GM13976 (cell line): ENCODE measurements at regions not wholly inside any gene's neighbourhood (a gene's known extent, or its start where the extent isn't known, plus 50 kb on each side); places are given as distances from the start of the nearest gene placed in this dataset.

Experiments used
- DNase-seq: peaks from one replicate; pipeline ENCODE4 v3.0.0; 2012; ENCODE audit warnings: low spot score
- CTCF ChIP-seq: IDR thresholded peaks from 2 replicates; pipeline ENCODE4 v1.5.1; 2012; ENCODE audit warnings: borderline replicate concordance, mild to moderate bottlenecking; ENCODE audit not compliant: insufficient read depth; ENCODE audit errors: extremely low read depth, missing control alignments, control extremely low read depth
- in situ Hi-C: fragments of 300-500 bp; cut with MboI; formaldehyde crosslinking; loops from one replicate; pipeline ENCODE4 v1.12.0; 2022; ENCODE audit warnings: low sequenced_read_pairs, mixed read lengths, inconsistent platforms; ENCODE audit not compliant: unreplicated experiment

DNA sequence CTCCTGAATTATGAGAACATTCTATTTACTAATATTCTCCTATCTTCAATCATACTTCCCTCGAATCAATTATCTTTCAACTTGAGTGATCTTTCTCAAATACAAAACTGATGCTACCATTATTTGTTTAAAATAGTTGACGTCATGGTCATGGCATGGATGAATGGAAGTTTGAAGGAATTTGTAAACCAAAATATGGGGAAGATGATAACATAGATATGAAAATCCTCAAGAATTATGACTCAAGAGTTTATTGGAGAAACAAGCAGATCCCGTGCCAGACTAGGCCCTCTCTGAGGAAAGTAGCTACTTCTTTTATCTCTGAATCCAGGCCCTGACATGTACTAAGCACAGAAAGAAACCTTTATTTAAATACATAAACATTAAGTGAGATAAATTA is 270.4 kb upstream of the MC4R start:
- no peak for TF ChIP-seq CTCF
- in situ Hi-C loops = no loop called here
- DNase-seq = no peak

GRCh38 chr18:60646725-60647124 is 274.1 kb upstream of the MC4R start:
- in situ Hi-C loops = no loop called here

DNA sequence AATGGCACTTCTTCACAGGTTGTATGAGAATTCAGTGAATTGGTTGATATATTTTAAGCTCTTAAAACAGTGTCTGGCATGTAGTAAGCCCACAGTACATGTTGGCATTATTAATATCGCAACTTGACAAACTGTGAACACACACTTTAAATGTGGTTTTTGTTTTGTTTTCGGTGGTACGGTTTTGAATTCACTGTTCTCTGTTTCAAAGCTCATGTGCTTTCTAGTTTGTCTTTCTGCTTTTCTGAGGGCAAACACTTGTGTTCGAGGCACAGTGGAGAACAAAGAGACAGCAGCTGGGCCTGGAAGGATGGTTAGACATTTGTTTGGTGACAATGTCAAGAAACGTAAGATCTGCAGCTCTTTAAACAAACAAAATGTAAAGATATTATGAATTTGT is 276.5 kb upstream of the MC4R start:
- in situ Hi-C loops = no loop called here
- no peak for TF ChIP-seq CTCF
- no peak for DNase-seq

More at GRCh38 chr18:60646725-60647124, 274.1 kb upstream of the MC4R start:
- no peak for DNase-seq
- no peak for TF ChIP-seq CTCF

- in situ Hi-C loops = no loop called here
- TF ChIP-seq CTCF = no peak
- no peak for DNase-seq
Measured at GRCh38 chr18:60649842-60650536, 277.4 kb upstream of the MC4R start.

DNA sequence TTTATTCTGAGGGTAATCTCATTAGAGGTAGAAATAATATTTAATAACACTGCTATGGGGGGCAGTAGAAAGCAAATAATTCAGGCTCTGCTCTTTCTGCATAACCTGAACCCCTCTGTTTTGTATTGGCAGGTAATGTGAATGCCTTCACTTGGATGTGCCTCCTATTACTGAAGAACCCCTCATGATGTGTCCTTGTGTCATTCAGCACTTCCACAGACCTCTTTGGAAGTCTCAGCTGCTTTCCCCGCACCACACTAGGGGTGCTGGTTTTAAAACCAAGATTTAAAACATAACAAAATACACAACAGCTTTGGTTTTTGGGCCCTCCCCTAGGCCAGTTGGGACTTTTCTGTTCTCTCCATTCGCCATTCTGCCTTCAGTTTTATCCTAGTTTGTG is 281.7 kb upstream of the MC4R start:
- in situ Hi-C loops = no loop called here
- TF ChIP-seq CTCF = no peak
- no peak for DNase-seq

DNA sequence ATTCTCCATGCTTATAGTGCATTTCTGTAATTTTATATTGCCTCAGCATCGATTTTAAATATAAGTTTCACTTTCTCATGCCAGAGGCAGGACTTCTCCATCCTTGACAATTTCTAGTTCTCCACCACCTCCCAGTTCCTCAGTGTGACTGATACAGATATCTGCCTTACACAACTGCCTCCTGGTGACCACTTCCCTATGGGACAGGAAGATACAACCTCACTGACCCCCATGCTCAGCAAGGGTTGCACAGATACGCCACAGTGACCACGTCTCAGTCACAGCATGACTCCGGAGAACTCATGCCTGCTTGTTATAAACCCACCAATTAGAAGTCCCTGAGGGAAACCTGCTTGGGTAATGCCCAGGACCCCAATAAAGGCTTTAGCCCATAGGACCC is 284.0 kb upstream of the MC4R start:
- no peak for DNase-seq
- TF ChIP-seq CTCF = no peak
- in situ Hi-C loops = no loop called here
